ENCODE measurements at regions not wholly inside any gene's neighbourhood (a gene's known extent, or its start where the extent isn't known, plus 50 kb on each side); places are given as distances from the start of the nearest gene placed in this dataset.

GRCh38 chr6:117078624-117079023 is 186.7 kb upstream of the VGLL2 start:
- Histone ChIP-seq H3K36me3 (no peaks in the 10 kb centered on the region), H3K27me3 (no peaks in the 10 kb centered on the region), H3K4me3 (no peak overlapping the region), H3K27ac (no peak overlapping the region), H3K9me3 (no peaks in the 10 kb centered on the region), H3K4me1 (no peaks in the 10 kb centered on the region)
- no peak for DNase-seq
- no peak for TF ChIP-seq CTCF (IDR thresholded peaks at IDR 0.05)
- intact Hi-C loops (cut with DNase I; ENCODE audit: low total_unique reads), result no loop called here

DNA sequence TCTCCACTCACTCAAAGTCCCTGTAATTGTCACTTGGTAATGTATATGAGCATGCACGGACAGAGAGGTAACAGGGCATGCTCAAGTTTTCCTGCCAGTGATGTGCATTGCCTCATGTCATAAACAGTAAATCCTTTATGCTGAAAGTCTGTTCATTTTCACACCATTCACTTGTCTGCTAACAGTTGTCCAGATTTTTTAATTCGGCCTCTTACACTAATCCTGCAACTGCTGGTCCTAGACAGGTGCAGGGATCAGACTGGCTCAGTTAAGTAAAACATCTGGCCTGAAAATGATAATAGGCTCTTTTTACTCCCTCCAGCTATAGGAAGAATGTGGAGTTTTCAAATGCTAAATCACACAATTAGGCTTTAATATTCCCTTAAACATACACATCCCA is 185.4 kb upstream of the VGLL2 start:
- intact Hi-C loops (cut with DNase I; ENCODE audit: low total_unique reads), result no loop called here
- no peaks in the 10 kb centered on the region for H3K27me3 ChIP-seq
- H3K9me3 ChIP-seq, result no peaks in the 10 kb centered on the region
- no peak for TF ChIP-seq CTCF (IDR thresholded peaks at IDR 0.05)
- no peaks in the 10 kb centered on the region for H3K4me1 ChIP-seq
- H3K4me3 ChIP-seq, result no peak overlapping the region
- DNase-seq, result no peak
- no peak overlapping the region for H3K27ac ChIP-seq
- no peaks in the 10 kb centered on the region for H3K36me3 ChIP-seq

DNA sequence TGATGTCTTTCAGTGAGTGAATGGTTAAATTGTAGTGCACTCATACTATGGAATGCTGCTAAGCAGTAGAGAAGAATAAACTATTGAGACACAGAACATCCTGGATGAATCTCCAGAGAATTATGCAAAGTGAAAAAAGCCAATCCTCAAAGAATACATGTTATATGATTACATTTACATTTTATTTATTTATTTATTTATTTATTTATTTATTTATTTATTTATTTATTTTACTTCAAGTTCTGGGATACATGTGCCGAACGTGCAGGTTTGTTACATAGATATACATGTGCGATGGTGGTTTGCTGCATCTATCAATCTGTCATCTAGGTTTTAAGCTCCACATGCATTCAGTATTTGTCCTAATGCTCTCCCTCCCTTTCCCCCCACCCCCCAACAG is 175.8 kb upstream of the VGLL2 start:
- no peak overlapping the region for H3K27ac ChIP-seq
- intact Hi-C loops (cut with DNase I; ENCODE audit: low total_unique reads), result no loop called here
- no peak overlapping the region for H3K4me3 ChIP-seq
- DNase-seq, result no peak
- no peaks in the 10 kb centered on the region for H3K36me3 ChIP-seq
- H3K4me1 ChIP-seq, result no peaks in the 10 kb centered on the region
- no peak for TF ChIP-seq CTCF (IDR thresholded peaks at IDR 0.05)
- H3K9me3 ChIP-seq, result no peaks in the 10 kb centered on the region
- H3K27me3 ChIP-seq, result no peaks in the 10 kb centered on the region

GRCh38 chr6:117110146-117110545 is 155.2 kb upstream of the VGLL2 start:
- intact Hi-C loops (cut with DNase I; ENCODE audit: low total_unique reads), result no loop called here
- no peaks in the 10 kb centered on the region for H3K36me3 ChIP-seq
- TF ChIP-seq CTCF (IDR thresholded peaks at IDR 0.05), result no peak

DNA sequence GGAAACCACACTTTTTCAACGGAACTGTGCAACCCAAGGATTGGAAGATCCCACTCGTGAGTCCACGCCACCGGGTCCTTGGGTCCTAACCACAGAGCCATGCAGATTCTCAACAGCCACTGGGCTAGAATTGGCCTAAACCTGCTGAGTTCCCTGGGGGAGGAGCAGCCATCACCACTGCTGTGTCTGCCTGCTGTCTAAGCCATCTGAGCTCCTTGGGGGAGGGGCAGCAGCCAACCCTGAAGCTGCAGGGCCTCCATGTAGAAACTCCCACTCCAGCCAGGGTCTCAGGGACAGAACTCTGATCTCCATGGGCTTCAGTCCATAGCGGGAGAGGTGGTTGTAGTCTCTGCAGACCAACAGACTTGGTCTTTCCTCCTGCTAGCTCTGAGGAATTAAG is 154.6 kb upstream of the VGLL2 start:
- intact Hi-C loops (cut with DNase I; ENCODE audit: low total_unique reads), result no loop called here
- DNase-seq, result no peak
- no peaks in the 10 kb centered on the region for H3K4me1 ChIP-seq

More at GRCh38 chr6:117110146-117110545, 155.2 kb upstream of the VGLL2 start:
- DNase-seq, result no peak
- Histone ChIP-seq H3K4me3 (no peak overlapping the region), H3K27me3 (no peaks in the 10 kb centered on the region), H3K27ac (no peak overlapping the region), H3K9me3 (no peaks in the 10 kb centered on the region), H3K4me1 (no peaks in the 10 kb centered on the region)

More for the DNA sequence above, 154.6 kb upstream of the VGLL2 start:
- Histone ChIP-seq H3K9me3 (no peaks in the 10 kb centered on the region), H3K27me3 (no peaks in the 10 kb centered on the region), H3K27ac (no peak overlapping the region), H3K36me3 (no peaks in the 10 kb centered on the region), H3K4me3 (no peak overlapping the region)
- no peak for TF ChIP-seq CTCF (IDR thresholded peaks at IDR 0.05)

Data from tibial artery (tissue), 4 donors.